ENCODE measurements at regions not wholly inside any gene's neighbourhood (a gene's known extent, or its start where the extent isn't known, plus 50 kb on each side); places are given as distances from the start of the nearest gene placed in this dataset.

- no peaks in the 10 kb centered on the region for H3K36me3 ChIP-seq
- DNase-seq (no peak), ATAC-seq (ENCODE audit: low FRiP score in 2 of 2) (no peak)
- no peaks in the 10 kb centered on the region for H3K9me3 ChIP-seq
- H3K27ac ChIP-seq: no peak overlapping the region
- no peaks in the 10 kb centered on the region for H3K27me3 ChIP-seq
- no peak for TF ChIP-seq POLR2AphosphoS5 (IDR thresholded peaks at IDR 0.05)
- TF ChIP-seq, protein P1, sequence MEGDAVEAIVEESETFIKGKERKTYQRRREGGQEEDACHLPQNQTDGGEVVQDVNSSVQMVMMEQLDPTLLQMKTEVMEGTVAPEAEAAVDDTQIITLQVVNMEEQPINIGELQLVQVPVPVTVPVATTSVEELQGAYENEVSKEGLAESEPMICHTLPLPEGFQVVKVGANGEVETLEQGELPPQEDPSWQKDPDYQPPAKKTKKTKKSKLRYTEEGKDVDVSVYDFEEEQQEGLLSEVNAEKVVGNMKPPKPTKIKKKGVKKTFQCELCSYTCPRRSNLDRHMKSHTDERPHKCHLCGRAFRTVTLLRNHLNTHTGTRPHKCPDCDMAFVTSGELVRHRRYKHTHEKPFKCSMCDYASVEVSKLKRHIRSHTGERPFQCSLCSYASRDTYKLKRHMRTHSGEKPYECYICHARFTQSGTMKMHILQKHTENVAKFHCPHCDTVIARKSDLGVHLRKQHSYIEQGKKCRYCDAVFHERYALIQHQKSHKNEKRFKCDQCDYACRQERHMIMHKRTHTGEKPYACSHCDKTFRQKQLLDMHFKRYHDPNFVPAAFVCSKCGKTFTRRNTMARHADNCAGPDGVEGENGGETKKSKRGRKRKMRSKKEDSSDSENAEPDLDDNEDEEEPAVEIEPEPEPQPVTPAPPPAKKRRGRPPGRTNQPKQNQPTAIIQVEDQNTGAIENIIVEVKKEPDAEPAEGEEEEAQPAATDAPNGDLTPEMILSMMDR (IDR thresholded peaks at IDR 0.05): no peak
- no peak for TF ChIP-seq EP300 (IDR thresholded peaks at IDR 0.05)
- no peak for TF ChIP-seq POLR2A (IDR thresholded peaks at IDR 0.05)
- H3K4me3 ChIP-seq: no peak overlapping the region
- H3K4me1 ChIP-seq: peaks cover 0 to 8% (median 2%) of the 10 kb centered on the region in 4 donors
- WGBS, 2 donors: 82 to 84% methylated on average over 1 of the region's 1 CpG
Observed at GRCh38 chr5:33271606-33272005, 169.2 kb upstream of the TARS1 start.

- Histone ChIP-seq H3K9me3 (no peaks in the 10 kb centered on the region), H3K4me1 (peaks cover 0 to 8% (median 4%) of the 10 kb centered on the region in 4 donors), H3K4me3 (no peak overlapping the region), H3K27ac (no peak overlapping the region), H3K36me3 (no peaks in the 10 kb centered on the region), H3K27me3 (no peaks in the 10 kb centered on the region)
- no peak for ATAC-seq (ENCODE audit: low FRiP score in 2 of 2)
- TF ChIP-seq POLR2A (IDR thresholded peaks at IDR 0.05) (no peak), POLR2AphosphoS5 (IDR thresholded peaks at IDR 0.05) (no peak)
- no peak for DNase-seq
- WGBS, 2 donors: 70 to 71% methylated on average over 3 of the region's 3 CpGs
Observed at GRCh38 chr5:33272288-33272687, 168.5 kb upstream of the TARS1 start.

GRCh38 chr5:33273985-33274384, 166.8 kb upstream of the TARS1 start:
- no peak for ATAC-seq (ENCODE audit: low FRiP score in 2 of 2)
- peaks cover 0 to 8% (median 4%) of the 10 kb centered on the region in 4 donors for H3K4me1 ChIP-seq
- H3K4me3 ChIP-seq: no peak overlapping the region

DNA sequence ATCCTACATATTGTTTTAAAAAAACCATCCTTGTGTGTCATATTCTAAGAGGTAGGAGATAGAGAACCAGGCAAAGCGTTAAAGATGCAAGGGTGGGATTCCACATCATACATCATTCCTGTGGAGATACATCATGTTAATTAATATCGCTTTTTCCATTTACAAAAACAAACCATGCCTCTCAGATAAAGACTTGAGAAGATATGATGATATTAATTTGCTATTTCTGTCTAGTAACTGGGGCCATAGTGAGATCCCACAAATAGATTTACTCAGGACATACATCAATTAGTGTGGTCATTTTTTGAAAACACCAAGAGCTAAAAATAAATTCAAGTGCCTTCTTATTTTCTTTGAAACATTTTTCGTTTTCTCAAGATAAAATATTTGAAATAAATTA, 165.4 kb upstream of the TARS1 start:
- no peak for ATAC-seq (ENCODE audit: low FRiP score in 2 of 2)
- H3K9me3 ChIP-seq: no peaks in the 10 kb centered on the region
- WGBS, 2 donors: 63 to 64% methylated on average over 3 of the region's 3 CpGs
- H3K27ac ChIP-seq: no peak overlapping the region
- TF ChIP-seq POLR2A (IDR thresholded peaks at IDR 0.05) (no peak), EP300 (IDR thresholded peaks at IDR 0.05) (no peak), POLR2AphosphoS5 (IDR thresholded peaks at IDR 0.05) (no peak)
- TF ChIP-seq, protein P1 (IDR thresholded peaks at IDR 0.05): no peak
- H3K36me3 ChIP-seq: no peaks in the 10 kb centered on the region
- H3K27me3 ChIP-seq: no peaks in the 10 kb centered on the region
- no peak for DNase-seq
- no peak overlapping the region for H3K4me3 ChIP-seq
- H3K4me1 ChIP-seq: peaks cover 0 to 8% (median 4%) of the 10 kb centered on the region in 4 donors

More at GRCh38 chr5:33273985-33274384, 166.8 kb upstream of the TARS1 start:
- no peaks in the 10 kb centered on the region for H3K27me3 ChIP-seq
- no peak for DNase-seq
- no peaks in the 10 kb centered on the region for H3K36me3 ChIP-seq
- H3K27ac ChIP-seq: no peak overlapping the region
- TF ChIP-seq POLR2AphosphoS5 (IDR thresholded peaks at IDR 0.05) (no peak), POLR2A (IDR thresholded peaks at IDR 0.05) (no peak)
- no peaks in the 10 kb centered on the region for H3K9me3 ChIP-seq

DNA sequence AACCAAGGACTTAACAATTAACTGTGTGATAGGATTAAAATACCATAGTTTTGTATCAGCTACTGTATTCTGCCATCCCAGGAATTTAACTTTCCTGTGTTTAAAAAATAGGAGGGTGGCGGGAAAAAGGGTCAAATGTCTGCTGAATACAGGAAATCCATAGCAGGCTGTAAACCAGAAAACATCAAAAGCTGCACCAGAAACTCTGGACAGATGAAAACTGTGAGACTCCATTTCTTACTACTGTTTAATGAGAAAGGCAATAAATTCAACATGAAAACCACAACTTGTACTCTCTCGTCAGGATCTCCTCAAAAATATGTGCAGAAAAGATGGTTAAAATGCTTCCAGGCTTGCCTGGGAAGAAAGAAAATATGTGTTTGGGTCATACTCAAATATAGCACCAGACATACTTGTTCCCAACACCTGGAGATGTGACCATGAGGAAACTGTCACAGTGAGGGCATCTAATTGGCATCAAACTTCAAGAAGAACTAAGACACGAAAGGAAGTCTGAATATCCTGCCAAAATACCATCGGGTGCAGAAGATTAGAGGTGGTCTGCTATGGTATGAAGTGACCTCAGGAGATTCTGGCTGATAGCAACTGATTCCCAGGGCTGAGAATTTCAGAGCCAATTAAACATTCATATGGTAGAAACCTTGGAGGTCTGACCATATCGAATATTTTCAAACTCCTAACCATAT, 164.7 kb upstream of the TARS1 start:
- H3K27ac ChIP-seq: no peak overlapping the region
- H3K4me1 ChIP-seq: peaks cover 0 to 8% (median 4%) of the 10 kb centered on the region in 4 donors
- DNase-seq: no peak
- ATAC-seq (ENCODE audit: low FRiP score in 2 of 2): no peak
- H3K27me3 ChIP-seq: no peaks in the 10 kb centered on the region
- H3K9me3 ChIP-seq: no peaks in the 10 kb centered on the region
- H3K4me3 ChIP-seq: no peak overlapping the region
- H3K36me3 ChIP-seq: no peaks in the 10 kb centered on the region
- 53 to 57% methylated on average over 5 of the region's 5 CpGs for WGBS, 2 donors
- TF ChIP-seq, protein P1 (IDR thresholded peaks at IDR 0.05): no peak
- no peak for TF ChIP-seq POLR2A (IDR thresholded peaks at IDR 0.05)
- no peak for TF ChIP-seq EP300 (IDR thresholded peaks at IDR 0.05)
- TF ChIP-seq POLR2AphosphoS5 (IDR thresholded peaks at IDR 0.05): no peak

DNA sequence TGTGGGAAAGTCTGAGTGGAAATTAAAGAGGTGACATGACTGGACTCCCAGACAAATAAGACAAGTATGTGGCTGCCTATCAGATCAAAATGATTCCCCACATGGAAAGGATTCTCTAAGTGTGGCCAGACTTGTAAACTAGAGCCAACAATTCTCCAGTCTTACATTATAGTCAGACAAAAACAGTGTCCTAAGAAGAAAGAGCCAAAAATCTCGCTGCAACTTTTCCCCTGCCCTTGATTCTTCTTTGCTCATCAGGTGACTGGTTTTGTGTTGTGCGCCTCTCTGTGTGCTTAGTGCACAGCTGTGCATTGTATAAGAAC, 164.2 kb upstream of the TARS1 start:
- no peaks in the 10 kb centered on the region for H3K27me3 ChIP-seq
- DNase-seq (no peak), ATAC-seq (ENCODE audit: low FRiP score in 2 of 2) (no peak)
- H3K4me1 ChIP-seq: peaks cover 0 to 8% (median 4%) of the 10 kb centered on the region in 4 donors
- no peaks in the 10 kb centered on the region for H3K36me3 ChIP-seq
- H3K27ac ChIP-seq: no peak overlapping the region
- WGBS, 2 donors: 61 to 64% methylated on average over 2 of the region's 2 CpGs
- no peaks in the 10 kb centered on the region for H3K9me3 ChIP-seq
- TF ChIP-seq POLR2AphosphoS5 (IDR thresholded peaks at IDR 0.05) (no peak), EP300 (IDR thresholded peaks at IDR 0.05) (no peak), POLR2A (IDR thresholded peaks at IDR 0.05) (no peak)
- TF ChIP-seq, protein P1 (IDR thresholded peaks at IDR 0.05): no peak
- no peak overlapping the region for H3K4me3 ChIP-seq
